Frontal cortex (tissue), 3 donors: ENCODE measurements at regions not wholly inside any gene's neighbourhood (a gene's known extent, or its start where the extent isn't known, plus 50 kb on each side); places are given as distances from the start of the nearest gene placed in this dataset.

Experiments
- DNase-seq, 2 donors: peaks; one replicate each; pipeline ENCODE4 v3.0.0; 2012; ENCODE audit warnings: low spot score in 2 of 2
- FAIRE-seq: peaks from 2 replicates; lab custom pipeline; 2012; peaks lifted over from hg19 to GRCh38; lab: Jason Lieb, UNC
- donor health status: control.
- donor health status: control.
- donor health status: control.

GRCh38 chr7:51685794-51686193 is 369.2 kb upstream of the COBL start:
- no peak for FAIRE-seq
- DNase-seq, result no peak

GRCh38 chr7:51680594-51681399 is 364.2 kb upstream of the COBL start:
- DNase-seq (no peak), FAIRE-seq (no peak)

DNA sequence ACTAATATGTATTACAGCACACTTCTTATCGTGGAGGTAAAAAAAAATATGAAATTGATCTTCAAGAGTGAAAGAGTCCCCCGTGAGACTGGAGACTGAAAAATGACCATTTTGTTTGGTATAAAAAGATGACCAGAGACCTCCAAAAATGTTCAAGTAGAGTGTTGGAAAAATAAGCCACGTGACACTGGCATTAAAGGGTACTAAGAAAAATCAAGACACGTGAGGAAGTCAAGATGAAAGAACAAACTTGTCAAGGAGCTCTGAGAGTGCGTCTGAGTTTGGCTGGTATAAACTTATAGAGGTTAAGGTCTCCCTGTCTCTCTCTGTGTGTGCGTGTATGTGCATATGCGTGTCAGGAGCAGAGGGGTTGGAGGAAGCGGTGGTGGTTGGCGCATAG is 362.7 kb upstream of the COBL start:
- FAIRE-seq (no peak), DNase-seq (no peak)

DNA sequence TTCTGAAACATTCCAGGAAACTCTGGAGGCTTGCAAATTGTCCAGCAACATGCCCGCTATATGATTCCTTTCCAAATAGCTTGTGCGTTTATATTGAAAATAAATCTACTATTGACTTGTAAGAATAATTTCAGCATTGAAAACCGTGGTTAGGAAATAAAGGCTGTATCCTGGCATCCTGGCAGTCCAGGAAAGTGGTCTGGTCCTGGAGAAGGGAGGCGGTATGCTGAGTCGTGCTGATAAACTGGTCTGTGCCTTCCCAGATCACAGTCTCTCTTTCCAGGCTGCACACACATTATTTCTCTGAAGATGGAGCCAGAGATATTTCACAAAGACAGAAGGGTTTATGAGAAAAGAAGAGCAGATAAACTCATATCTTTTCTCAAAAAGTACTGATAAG is 350.1 kb upstream of the COBL start:
- DNase-seq, result no peak
- FAIRE-seq, result no peak

DNA sequence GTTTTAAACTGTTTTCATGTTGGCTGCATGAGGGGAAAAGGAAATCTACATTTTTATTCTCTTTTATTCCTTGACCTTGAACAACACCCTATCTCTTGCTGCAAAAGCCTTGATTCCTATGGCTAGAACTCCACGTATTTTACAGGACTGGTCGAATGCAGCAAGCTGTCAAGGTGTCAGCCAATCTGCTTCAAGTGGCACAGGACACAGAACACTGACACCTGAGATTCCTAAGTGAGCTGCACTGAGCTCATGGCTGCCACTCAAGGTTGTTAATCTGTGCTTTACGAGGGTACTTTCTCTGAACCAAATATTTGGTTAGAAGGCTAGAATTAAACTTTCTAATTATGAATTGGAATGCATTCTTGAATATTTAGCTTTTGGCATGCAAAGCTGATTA is 349.7 kb upstream of the COBL start:
- no peak for DNase-seq
- FAIRE-seq, result no peak

DNA sequence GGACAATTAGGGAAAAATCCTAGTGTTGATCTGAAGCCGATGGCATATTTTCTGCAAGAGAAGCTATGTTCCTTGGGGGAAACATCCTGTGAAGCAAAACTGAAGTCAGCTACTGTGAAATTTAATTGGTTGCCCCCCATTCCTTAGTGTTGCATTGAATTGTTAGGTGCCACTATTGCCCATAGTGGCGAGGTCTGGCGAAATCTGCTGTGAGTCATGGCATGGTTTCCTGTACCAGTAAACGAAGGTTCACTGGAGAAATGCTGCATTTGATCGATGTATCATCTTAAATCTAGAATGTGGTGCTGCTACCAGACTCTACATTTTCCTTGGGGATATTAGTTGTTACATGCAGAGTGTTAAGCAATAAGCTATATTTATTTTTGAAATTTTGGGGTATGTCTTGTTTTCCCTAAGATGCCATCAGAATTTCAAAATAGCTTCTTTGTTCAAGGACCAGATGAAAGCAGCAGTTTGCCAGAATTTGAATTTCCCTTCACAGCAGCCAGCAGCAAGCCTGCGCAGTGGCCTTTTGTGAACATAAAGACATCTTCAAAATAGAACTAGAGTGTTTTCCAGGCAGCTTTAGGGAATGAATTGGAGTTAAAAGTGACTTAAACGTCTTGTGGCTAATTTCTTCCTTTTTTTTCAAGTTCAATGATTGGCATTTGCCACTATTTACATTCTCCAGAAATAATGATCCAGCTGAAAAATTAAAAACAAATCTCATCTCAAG is 348.6 kb upstream of the COBL start:
- no peak for FAIRE-seq
- no peak for DNase-seq

DNA sequence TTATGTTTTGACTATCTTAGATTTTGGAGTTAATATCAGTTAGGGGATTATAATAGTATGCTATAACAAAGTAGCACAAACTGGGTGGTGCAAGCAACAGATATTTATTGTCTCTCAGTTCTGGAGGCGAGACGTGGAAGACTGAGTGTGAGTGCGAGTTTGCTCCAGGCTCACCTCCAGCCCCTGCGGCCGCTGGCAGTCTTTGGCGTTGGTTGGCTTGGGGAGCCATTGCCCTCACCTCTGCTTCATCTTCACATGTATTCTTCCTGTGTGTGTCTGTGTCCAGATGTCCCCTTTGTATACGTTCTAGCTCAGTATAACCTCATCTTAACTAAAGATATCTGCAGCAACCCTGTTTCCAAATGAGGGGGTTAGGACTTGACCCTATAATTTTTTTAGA is 343.9 kb upstream of the COBL start:
- DNase-seq, result no peak
- FAIRE-seq, result no peak

GRCh38 chr7:51658684-51659083 is 342.1 kb upstream of the COBL start:
- DNase-seq, result no peak
- FAIRE-seq, result no peak

DNA sequence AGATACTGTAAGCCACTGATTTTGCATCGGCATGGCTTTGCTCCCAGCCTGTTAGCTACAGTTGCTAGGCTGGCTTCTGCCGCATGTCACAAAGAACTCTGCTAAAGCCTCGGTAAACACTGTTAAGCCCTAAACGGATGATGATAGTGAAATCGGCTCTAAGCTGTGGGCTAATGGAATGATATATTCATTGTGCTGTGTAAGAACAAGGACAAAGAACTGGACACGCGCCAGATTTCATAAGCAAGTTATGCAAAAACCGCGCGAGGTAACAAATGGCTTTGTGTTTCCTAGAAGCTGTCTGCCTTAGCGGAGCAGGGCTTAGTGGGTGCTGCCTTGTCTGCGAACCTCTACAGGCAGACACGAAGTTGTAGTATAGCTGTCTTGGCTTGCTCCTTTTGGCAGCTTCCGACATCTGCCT is 331.3 kb upstream of the COBL start:
- FAIRE-seq, result no peak
- DNase-seq, result peak in 1 of 2 donors; percentile 16

GRCh38 chr7:51647486-51647885 is 330.9 kb upstream of the COBL start:
- FAIRE-seq (no peak), DNase-seq (no peak)

GRCh38 chr7:51645702-51646298 is 329.2 kb upstream of the COBL start:
- DNase-seq, result no peak
- no peak for FAIRE-seq

DNA sequence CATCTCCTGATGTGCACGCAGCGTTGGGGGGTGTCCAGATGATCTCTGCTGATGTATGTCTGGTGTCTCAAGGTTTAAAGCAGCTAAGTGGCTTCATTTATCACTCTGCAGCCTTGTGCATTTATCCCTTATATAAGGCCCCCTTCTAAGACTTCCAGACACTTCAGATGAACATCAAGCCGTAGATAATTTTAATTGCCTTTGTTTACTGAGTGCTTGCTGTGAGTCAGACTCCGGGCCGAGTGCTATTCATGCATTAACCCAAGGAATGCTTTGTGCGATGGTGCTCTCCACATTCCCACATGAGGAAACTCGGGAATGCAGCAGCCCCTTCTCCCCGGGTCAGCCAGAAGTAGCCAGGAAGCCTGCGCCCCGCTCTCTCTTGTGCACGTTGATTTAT is 328.6 kb upstream of the COBL start:
- DNase-seq (no peak), FAIRE-seq (no peak)

- DNase-seq (no peak), FAIRE-seq (no peak)
These were observed 327.6 kb upstream of the COBL start for GRCh38 chr7:51644216-51644615.

- FAIRE-seq (no peak), DNase-seq (no peak)
These were observed 324.2 kb upstream of the COBL start for GRCh38 chr7:51640841-51641240.

DNA sequence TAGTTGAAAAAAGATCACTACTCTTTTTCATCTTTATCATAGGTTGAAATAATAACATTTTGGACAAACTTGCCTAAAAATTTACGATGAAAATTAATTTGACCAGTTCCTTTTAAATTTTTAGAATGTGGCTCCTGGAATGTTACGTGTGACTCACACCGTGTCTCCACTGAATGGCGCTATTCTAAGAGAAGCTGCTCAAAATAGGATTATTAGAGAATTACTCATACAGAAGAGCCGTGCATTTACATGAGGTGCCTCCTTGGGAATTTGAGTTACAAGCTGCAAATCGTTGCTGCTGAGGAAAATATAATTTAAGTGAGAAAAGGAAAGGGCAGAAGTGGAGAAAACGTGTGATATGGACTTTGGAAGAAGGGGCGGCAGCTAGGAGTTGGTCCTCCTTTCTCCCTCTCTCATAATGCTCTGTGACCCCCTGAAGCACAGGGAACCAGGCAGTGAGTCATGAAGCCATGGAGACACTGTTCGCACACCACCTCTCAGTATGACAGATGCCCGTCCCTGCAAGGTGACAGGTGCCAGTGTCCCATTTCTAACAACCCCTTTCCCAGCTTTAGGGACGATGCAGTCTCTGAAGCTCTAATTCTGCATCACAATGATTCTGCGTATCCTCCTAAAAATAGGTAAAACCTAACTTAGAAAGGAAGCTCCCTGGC is 323.2 kb upstream of the COBL start:
- FAIRE-seq (no peak), DNase-seq (no peak)

- FAIRE-seq (no peak), DNase-seq (no peak)
These were observed 319.9 kb upstream of the COBL start for GRCh38 chr7:51636503-51636902.

GRCh38 chr7:51635775-51636174 is 319.2 kb upstream of the COBL start:
- no peak for FAIRE-seq
- no peak for DNase-seq

GRCh38 chr7:51634538-51634937 is 317.9 kb upstream of the COBL start:
- FAIRE-seq (no peak), DNase-seq (no peak)

GRCh38 chr7:51634025-51634424 is 317.4 kb upstream of the COBL start:
- DNase-seq, result no peak
- no peak for FAIRE-seq

DNA sequence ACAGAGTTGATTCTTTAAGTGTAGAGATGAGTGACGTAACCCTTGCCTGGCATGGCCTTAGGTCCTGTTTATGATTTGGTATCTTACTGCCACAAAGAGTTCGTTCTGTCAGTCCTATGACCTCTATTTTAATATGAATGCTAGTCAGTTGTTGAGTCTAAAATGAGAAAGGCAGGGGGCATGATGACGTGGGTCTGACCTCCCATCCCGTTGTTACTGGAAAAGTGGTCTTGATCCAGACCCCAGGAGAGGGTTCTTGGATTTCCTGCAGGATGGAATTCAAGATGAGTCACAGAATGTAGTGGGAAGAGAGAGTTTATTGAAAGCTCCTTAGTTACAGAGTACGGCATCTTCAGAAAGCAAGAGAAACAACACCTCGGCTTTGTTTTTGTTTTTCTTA is 317.0 kb upstream of the COBL start:
- FAIRE-seq, result no peak
- no peak for DNase-seq

DNA sequence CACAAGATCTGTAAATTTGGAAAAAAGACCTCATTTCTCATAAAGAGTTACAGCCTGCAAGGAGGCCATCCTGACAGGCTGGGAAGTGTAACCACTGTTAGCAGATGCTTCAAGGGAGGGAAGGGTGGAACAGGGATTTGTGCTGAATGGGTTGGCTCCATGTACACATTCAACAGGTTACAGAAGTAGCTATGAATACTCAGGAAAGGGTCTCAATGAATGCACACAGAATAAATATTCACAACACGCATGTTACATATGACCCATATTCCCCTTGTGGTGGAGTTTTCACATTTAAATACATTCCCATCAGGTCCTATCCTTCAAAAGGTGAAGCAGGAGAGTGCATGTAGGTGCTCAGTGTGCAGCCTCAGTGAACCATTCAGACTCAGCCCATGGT is 316.4 kb upstream of the COBL start:
- DNase-seq (no peak), FAIRE-seq (no peak)
